Mesenchymal stem cell (in vitro differentiated cells and primary cell): ENCODE measurements at regions not wholly inside any gene's neighbourhood (a gene's known extent, or its start where the extent isn't known, plus 50 kb on each side); places are given as distances from the start of the nearest gene placed in this dataset.

Source experiments
- DNase-seq: peaks from one replicate; pipeline ENCODE4 v3.0.0-alpha.2; 2013
- H2AFZ ChIP-seq: one replicate; pipeline ENCODE4 v1.6.1; 2013; ENCODE audit warnings: low read depth, mild to moderate bottlenecking, control low read depth, inconsistent platforms, low read length, moderate library complexity
- H2AK5ac ChIP-seq: 2 replicates; pipeline ENCODE4 v1.6.1; 2013; ENCODE audit warnings: low read length, moderate library complexity, mild to moderate bottlenecking, inconsistent platforms; ENCODE audit not compliant: severe bottlenecking
- H2BK120ac ChIP-seq: one replicate; pipeline ENCODE4 v1.6.1; 2013; ENCODE audit warnings: low read depth, mild to moderate bottlenecking, inconsistent platforms, low read length, moderate library complexity
- H2BK12ac ChIP-seq, 2 experiments: one replicate each; pipeline ENCODE4 v1.6.1; 2013; ENCODE audit warnings: inconsistent platforms in 2 of 2, low read length in 2 of 2, mild to moderate bottlenecking in 2 of 2, moderate library complexity in 2 of 2, control low read depth in 1 of 2
- H2BK15ac ChIP-seq: one replicate; pipeline ENCODE4 v1.6.1; 2013; ENCODE audit warnings: mild to moderate bottlenecking, low read depth, inconsistent platforms; ENCODE audit not compliant: poor library complexity, severe bottlenecking
- H2BK5ac ChIP-seq: 2 replicates; pipeline ENCODE4 v1.6.1; 2013; ENCODE audit warnings: low read depth, mild to moderate bottlenecking, low read length, control low read depth, inconsistent platforms; ENCODE audit not compliant: poor library complexity, severe bottlenecking
- H3K14ac ChIP-seq, 2 experiments: one replicate each; pipeline ENCODE4 v1.6.1; 2013; ENCODE audit warnings: inconsistent platforms in 2 of 2, low read length in 2 of 2, control low read depth in 1 of 2, mild to moderate bottlenecking in 1 of 2, moderate library complexity in 1 of 2
- H3K18ac ChIP-seq, 2 experiments: one replicate each; pipeline ENCODE4 v1.6.1; 2013; ENCODE audit warnings: inconsistent platforms in 2 of 2, low read length in 2 of 2, control low read depth in 1 of 2, low read depth in 1 of 2, mild to moderate bottlenecking in 1 of 2
- H3K23ac ChIP-seq, 2 experiments: one replicate each; pipeline ENCODE4 v1.6.1; 2013; ENCODE audit warnings: inconsistent platforms in 2 of 2, low read length in 2 of 2, mild to moderate bottlenecking in 2 of 2, moderate library complexity in 2 of 2, control low read depth in 1 of 2
- H3K27ac ChIP-seq: 2 replicates; pipeline ENCODE4 v1.5.1; 2013; ENCODE audit warnings: mild to moderate bottlenecking, moderate library complexity, low read length, control low read depth, inconsistent platforms; ENCODE audit not compliant: poor library complexity, severe bottlenecking
- H3K27me3 ChIP-seq, 2 experiments: 2 replicates each; pipeline versions ENCODE4 v1.6.1 to v1.7.0; 2013; ENCODE audit warnings: low read length in 2 of 2, mild to moderate bottlenecking in 2 of 2, moderate library complexity in 2 of 2, control low read depth in 1 of 2, inconsistent platforms in 1 of 2; ENCODE audit not compliant: control insufficient read depth in 1 of 2, insufficient read depth in 1 of 2
- H3K36me3 ChIP-seq, 2 experiments: 2 replicates each; pipeline versions ENCODE4 v1.6.1 to v1.7.0; 2013; ENCODE audit warnings: low read length in 2 of 2, control low read depth in 1 of 2, inconsistent platforms in 1 of 2, low read depth in 1 of 2, mild to moderate bottlenecking in 1 of 2; ENCODE audit not compliant: insufficient read depth in 2 of 2, control insufficient read depth in 1 of 2
- H3K4ac ChIP-seq, 2 experiments: one replicate each; pipeline ENCODE4 v1.6.1; 2013; ENCODE audit warnings: inconsistent platforms in 2 of 2, low read length in 2 of 2, mild to moderate bottlenecking in 2 of 2, moderate library complexity in 2 of 2, control low read depth in 1 of 2, low read depth in 1 of 2
- H3K4me1 ChIP-seq: 2 replicates; pipeline ENCODE4 v1.6.1; 2013; ENCODE audit warnings: low read depth, low read length, control low read depth; ENCODE audit not compliant: control insufficient read depth, insufficient read depth
- H3K4me2 ChIP-seq: 2 replicates; pipeline ENCODE4 v1.6.1; 2013; ENCODE audit warnings: low read length, mild to moderate bottlenecking, inconsistent platforms; ENCODE audit not compliant: poor library complexity, severe bottlenecking
- H3K4me3 ChIP-seq, 2 experiments: 2 replicates each; pipeline versions ENCODE4 v1.5.1 to v1.7.0; 2013; ENCODE audit warnings: low read length in 2 of 2, mild to moderate bottlenecking in 2 of 2, control low read depth in 1 of 2, low read depth in 1 of 2; ENCODE audit not compliant: insufficient read depth in 1 of 2
- H3K79me1 ChIP-seq: replicated peaks from 2 replicates; pipeline ENCODE4 v1.6.1; 2013; ENCODE audit warnings: mild to moderate bottlenecking, control low read depth, low read length, inconsistent platforms; ENCODE audit not compliant: poor library complexity, severe bottlenecking
- H3K9ac ChIP-seq: 2 replicates; pipeline ENCODE4 v1.7.0; 2013; ENCODE audit warnings: mild to moderate bottlenecking, low read length, moderate library complexity
- H3K9me3 ChIP-seq: 2 replicates; pipeline ENCODE4 v1.7.0; 2013; ENCODE audit warnings: mild to moderate bottlenecking, low read length; ENCODE audit not compliant: control insufficient read depth
- H4K8ac ChIP-seq: one replicate; pipeline ENCODE4 v1.6.1; 2013; ENCODE audit warnings: inconsistent platforms, mild to moderate bottlenecking, low read length, moderate library complexity
- H4K91ac ChIP-seq: one replicate; pipeline ENCODE4 v1.6.1; 2013; ENCODE audit warnings: mild to moderate bottlenecking, low read length, inconsistent platforms
- WGBS: methylation state at CpG from one replicate; pipeline ENCODE4 v1.1.7; 2013; ENCODE audit warnings: mixed read lengths; 5-methylcytosine and 5-hydroxymethylcytosine counted together

DNA sequence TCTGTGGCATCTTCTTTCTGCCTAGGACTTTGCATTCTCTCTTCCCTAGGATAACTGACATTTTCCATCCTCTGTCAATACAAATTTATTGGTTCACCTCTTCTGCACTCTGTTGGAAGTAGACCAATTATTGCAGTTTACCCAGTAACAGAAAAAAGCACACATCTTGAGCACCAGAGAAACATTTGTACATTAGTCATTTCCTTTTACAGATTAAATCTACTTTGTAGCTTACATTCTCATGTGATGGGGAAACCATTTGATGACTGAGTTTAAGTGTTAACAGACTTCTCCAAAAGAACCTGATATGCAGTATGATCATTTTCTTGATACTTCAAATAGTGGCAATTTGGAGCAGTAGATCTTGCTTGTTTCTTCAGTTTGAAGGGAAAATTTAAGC is 1098.8 kb downstream of the DTWD2 start:
- Histone ChIP-seq H3K4me3 (peak overlapping the region in 1 of 2 experiments; percentile 72), H3K27ac (no peak overlapping the region), H3K23ac (no peak overlapping the region), H3K4me1 (no peaks in the 10 kb centered on the region), H2BK12ac (no peak overlapping the region), H2BK120ac (no peak overlapping the region), H2AK5ac (no peak overlapping the region), H3K36me3 (no peaks in the 10 kb centered on the region), H3K9ac (no peak overlapping the region), H3K4me2 (no peak overlapping the region), H2BK5ac (no peak overlapping the region), H3K14ac (no peak overlapping the region), H2AFZ (no peak overlapping the region), H3K9me3 (no peaks in the 10 kb centered on the region), H3K79me1 (no peaks in the 10 kb centered on the region), H4K91ac (no peak overlapping the region), H2BK15ac (no peak overlapping the region), H3K4ac (no peak overlapping the region), H4K8ac (no peak overlapping the region), H3K18ac (peak overlapping the region in 1 of 2 experiments; percentile 73), H3K27me3 (no peaks in the 10 kb centered on the region)
- DNase-seq, result peak; percentile 80

DNA sequence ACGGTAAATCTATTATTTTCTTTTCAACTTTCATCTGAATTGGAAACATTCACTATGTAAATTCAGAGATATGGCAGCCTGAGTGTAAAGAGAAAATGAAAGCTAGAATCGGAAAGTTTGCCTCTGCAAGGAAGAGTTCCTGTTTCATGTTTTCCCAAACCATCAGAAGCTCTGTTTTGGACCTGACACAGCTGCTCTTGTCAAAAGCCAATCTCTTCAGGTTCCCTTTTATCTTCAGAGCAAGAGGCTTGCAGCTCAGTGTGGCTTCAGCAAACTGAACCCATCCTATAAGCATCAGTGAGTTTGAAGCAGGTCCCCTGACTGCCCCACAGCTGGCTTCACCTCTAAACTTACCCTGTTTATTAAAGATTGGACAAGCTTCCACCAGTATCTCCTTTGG is 1099.7 kb downstream of the DTWD2 start:
- Histone ChIP-seq H3K9me3 (no peaks in the 10 kb centered on the region), H3K18ac (peak overlapping the region; percentile 34 to 52), H2BK120ac (peak overlapping the region; percentile 8), H3K14ac (no peak overlapping the region), H3K9ac (peak overlapping the region; percentile 79), H2BK5ac (no peak overlapping the region), H4K91ac (peak overlapping the region; percentile 82), H2AFZ (no peak overlapping the region), H3K4me1 (no peaks in the 10 kb centered on the region), H3K27me3 (no peaks in the 10 kb centered on the region), H3K27ac (no peak overlapping the region), H3K23ac (no peak overlapping the region), H2BK12ac (peak overlapping the region; percentile 29 to 95), H3K4me2 (no peak overlapping the region), H3K4me3 (peak overlapping the region in 1 of 2 experiments; percentile 72), H4K8ac (peak overlapping the region; percentile 45), H3K36me3 (no peaks in the 10 kb centered on the region), H2BK15ac (no peak overlapping the region), H2AK5ac (no peak overlapping the region), H3K4ac (peak overlapping the region in 1 of 2 experiments; percentile 11), H3K79me1 (no peaks in the 10 kb centered on the region)
- WGBS, result 72% methylated on average over 1 of the region's 2 CpGs
- DNase-seq, result peak; percentile 51

DNA sequence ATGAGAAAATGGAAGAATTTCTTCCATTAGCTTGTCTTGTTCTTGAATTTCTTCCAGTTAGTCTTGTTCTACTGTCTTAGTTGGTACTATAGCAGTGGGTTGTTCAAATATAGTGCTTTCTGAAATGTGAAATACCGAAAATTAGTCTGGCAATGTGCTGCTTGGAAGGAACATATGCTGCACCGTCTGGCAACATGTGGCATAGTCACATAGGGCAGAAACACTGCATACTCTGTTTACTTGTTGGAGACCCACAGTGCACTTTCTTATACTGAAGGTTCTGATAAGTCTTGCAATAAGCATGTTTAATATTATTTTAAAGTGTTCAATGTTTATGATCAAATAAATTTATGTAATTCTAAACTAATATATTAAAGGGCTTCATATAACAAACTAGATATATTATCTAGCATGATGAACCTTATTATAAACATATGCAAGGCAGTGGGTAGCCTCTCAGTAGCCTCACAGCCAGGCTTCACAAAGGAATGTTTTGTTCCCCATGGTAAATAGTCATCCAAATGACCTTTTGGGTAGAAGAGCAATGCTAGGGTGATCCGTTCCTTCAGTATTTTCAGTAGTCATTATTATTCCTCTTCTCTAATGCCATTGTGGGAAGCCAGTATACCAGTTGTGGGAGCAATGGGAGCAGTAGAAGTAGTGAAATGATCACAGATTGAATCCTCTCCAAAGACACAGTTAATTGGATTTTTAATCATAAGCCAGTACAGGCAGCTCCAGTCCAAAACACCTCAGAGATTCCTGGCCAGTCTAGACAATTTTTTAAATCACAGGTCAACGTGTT is 1106.7 kb downstream of the DTWD2 start:
- Histone ChIP-seq H2BK120ac (no peak overlapping the region), H3K18ac (no peak overlapping the region), H2BK5ac (no peak overlapping the region), H3K4ac (no peak overlapping the region), H3K79me1 (no peaks in the 10 kb centered on the region), H3K23ac (no peak overlapping the region), H3K36me3 (no peaks in the 10 kb centered on the region), H4K91ac (no peak overlapping the region), H4K8ac (no peak overlapping the region), H3K9me3 (no peaks in the 10 kb centered on the region), H3K27me3 (no peaks in the 10 kb centered on the region), H2BK15ac (no peak overlapping the region), H2AFZ (no peak overlapping the region), H2AK5ac (no peak overlapping the region), H3K14ac (no peak overlapping the region), H3K27ac (no peak overlapping the region), H3K4me1 (no peaks in the 10 kb centered on the region), H2BK12ac (no peak overlapping the region), H3K4me3 (no peak overlapping the region), H3K4me2 (no peak overlapping the region), H3K9ac (no peak overlapping the region)
- no peak for DNase-seq
- 95% methylated on average over 2 of the region's 4 CpGs for WGBS

DNA sequence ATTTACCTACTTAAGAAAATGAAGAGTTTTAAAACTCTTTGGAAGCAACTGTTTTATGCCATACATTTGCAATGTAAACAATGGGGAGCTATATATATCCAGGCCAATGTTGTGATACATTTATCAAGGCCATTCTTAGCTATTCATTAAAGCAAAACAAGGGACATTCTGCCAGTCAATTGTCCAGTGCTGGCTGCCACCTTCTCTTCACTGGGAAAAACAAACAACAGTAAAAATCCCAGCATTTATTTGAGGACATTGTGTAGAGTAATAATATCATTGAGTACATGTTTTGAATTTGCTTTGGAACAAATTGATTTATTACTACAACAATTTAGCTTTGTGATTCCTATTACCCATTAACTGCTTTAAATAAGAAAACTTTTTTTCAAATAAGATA is 1107.4 kb downstream of the DTWD2 start:
- no peak overlapping the region for H4K8ac ChIP-seq
- no peak overlapping the region for H2BK12ac ChIP-seq
- H2BK120ac ChIP-seq, result no peak overlapping the region
- no peak overlapping the region for H2BK15ac ChIP-seq
- no peak overlapping the region for H2AFZ ChIP-seq
- H3K4me1 ChIP-seq, result no peaks in the 10 kb centered on the region
- H3K9ac ChIP-seq, result no peak overlapping the region
- H3K14ac ChIP-seq, result no peak overlapping the region
- no peak for DNase-seq
- no peaks in the 10 kb centered on the region for H3K9me3 ChIP-seq
- no peak overlapping the region for H4K91ac ChIP-seq
- H3K18ac ChIP-seq, result no peak overlapping the region
- no peak overlapping the region for H3K23ac ChIP-seq
- no peaks in the 10 kb centered on the region for H3K79me1 ChIP-seq
- H3K4me2 ChIP-seq, result no peak overlapping the region
- H3K4ac ChIP-seq, result no peak overlapping the region
- H3K27me3 ChIP-seq, result no peaks in the 10 kb centered on the region
- H2AK5ac ChIP-seq, result no peak overlapping the region
- no peak overlapping the region for H3K4me3 ChIP-seq
- no peaks in the 10 kb centered on the region for H3K36me3 ChIP-seq
- H3K27ac ChIP-seq, result no peak overlapping the region
- no peak overlapping the region for H2BK5ac ChIP-seq
